AG04450 (cell line): ENCODE measurements at regions not wholly inside any gene's neighbourhood (a gene's known extent, or its start where the extent isn't known, plus 50 kb on each side); places are given as distances from the start of the nearest gene placed in this dataset.

Experiments used
- CTCF ChIA-PET: fragments of 300-600, 350-600 bp; formaldehyde crosslinking; extraction: SDS; loops from one replicate; lab custom pipeline; 2022; ENCODE audit warnings: antibody characterized with exemption, inconsistent platforms; lab: Charles Lee
- POLR2A ChIA-PET: fragments of 350-600 bp; formaldehyde crosslinking; extraction: SDS; loops from one replicate; lab custom pipeline; 2021; ENCODE audit warnings: antibody characterized with exemption, inconsistent platforms; lab: Yijun Ruan, JAX
- DNase-seq: peaks from one replicate; pipeline ENCODE4 v3.0.0-alpha.2; 2011; ENCODE audit warnings: low read depth, low spot score
- H3K27ac ChIP-seq: one replicate; pipeline ENCODE4 v1.5.1; 2012; ENCODE audit warnings: low read depth, low read length, control low read depth
- H3K27me3 ChIP-seq: one replicate; pipeline ENCODE4 v1.6.0; 2012; ENCODE audit warnings: low read length; ENCODE audit not compliant: control insufficient read depth, insufficient read depth
- H3K4me3 ChIP-seq: 2 replicates; pipeline ENCODE4 v1.5.1; 2011; ENCODE audit warnings: mild to moderate bottlenecking, low read depth, low read length, control low read depth
- H3K9me3 ChIP-seq: 2 replicates; pipeline ENCODE4 v1.5.1; 2012; ENCODE audit warnings: low read length; ENCODE audit not compliant: control insufficient read depth, insufficient read depth
- TF ChIP-seq, protein P1 (sequence below): IDR thresholded peaks from 2 replicates; pipeline ENCODE4 v1.5.1; 2011; ENCODE audit warnings: low read depth, low read length, control low read depth, inconsistent platforms

DNA sequence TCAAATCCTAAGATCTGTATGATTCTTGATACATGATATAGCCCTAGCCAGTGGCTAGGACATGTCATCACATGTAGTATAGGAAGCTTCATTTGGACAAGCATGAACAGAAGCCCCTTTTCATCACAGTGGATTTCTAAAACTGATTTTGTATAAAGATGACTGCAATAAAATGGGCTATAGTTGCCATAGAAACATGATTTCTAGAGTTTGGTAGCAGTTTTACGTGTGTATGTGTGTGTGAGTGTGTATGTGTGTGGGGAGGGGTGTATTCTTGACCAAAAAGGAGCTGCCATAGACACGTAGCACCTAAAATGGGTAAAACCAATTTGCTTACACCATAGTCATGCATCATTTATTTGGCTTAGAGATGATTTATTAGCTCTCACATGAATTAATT lies 200.5 kb upstream of the CNR1 start:
- CTCF ChIA-PET: interaction anchor here (0.7 kb wide), 1 partner anchor 481 kb away, joined by 4 read pairs; no protein-coding TSS in a partner anchor
- Histone ChIP-seq H3K27ac (no peak overlapping the region), H3K27me3 (no peaks in the 10 kb centered on the region), H3K4me3 (no peak overlapping the region), H3K9me3 (no peaks in the 10 kb centered on the region)
- TF ChIP-seq, protein P1, sequence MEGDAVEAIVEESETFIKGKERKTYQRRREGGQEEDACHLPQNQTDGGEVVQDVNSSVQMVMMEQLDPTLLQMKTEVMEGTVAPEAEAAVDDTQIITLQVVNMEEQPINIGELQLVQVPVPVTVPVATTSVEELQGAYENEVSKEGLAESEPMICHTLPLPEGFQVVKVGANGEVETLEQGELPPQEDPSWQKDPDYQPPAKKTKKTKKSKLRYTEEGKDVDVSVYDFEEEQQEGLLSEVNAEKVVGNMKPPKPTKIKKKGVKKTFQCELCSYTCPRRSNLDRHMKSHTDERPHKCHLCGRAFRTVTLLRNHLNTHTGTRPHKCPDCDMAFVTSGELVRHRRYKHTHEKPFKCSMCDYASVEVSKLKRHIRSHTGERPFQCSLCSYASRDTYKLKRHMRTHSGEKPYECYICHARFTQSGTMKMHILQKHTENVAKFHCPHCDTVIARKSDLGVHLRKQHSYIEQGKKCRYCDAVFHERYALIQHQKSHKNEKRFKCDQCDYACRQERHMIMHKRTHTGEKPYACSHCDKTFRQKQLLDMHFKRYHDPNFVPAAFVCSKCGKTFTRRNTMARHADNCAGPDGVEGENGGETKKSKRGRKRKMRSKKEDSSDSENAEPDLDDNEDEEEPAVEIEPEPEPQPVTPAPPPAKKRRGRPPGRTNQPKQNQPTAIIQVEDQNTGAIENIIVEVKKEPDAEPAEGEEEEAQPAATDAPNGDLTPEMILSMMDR: no peak
- no peak for DNase-seq
- POLR2A ChIA-PET: no interaction called here

DNA sequence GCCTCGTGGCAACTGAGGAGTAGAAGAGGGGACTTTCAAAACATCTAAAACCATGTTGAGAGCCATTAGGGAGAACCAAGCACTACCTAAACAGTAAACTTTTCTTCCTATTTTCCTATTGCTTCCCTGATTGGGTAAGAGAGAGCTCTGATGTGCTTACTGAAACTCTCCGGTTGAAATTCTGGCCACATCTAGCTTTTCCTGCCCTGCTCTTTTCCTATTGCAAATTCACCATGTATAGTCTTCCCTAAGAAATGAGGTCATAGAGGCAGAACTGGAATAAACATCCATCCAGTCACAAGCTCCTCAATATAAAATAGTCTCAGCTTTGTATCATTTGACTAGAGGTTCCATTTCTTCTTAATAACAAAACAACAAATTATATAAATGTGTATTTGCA lies 199.5 kb upstream of the CNR1 start:
- POLR2A ChIA-PET: no interaction called here
- CTCF ChIA-PET: no interaction called here

DNA sequence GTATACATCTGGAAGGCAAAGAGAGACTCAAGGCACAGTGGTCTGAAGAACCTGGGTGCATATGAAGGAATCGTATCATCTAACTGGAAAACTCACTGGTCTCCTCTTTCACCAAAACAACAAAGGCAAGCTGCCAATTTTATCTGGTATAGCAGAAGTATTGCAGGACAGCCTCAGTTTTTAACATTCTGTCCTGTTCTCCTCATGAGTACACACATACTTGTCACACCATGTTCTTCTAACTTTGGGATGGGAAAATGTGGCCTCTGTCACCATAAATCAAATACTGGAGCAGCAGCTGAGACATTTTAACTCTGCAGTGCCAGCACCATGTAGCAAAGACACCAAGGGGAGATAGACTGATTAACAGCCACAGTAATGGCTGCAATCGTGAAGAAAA lies 199.1 kb upstream of the CNR1 start:
- TF ChIP-seq, protein P1: no peak
- Histone ChIP-seq H3K9me3 (no peaks in the 10 kb centered on the region), H3K4me3 (no peak overlapping the region), H3K27me3 (no peaks in the 10 kb centered on the region), H3K27ac (no peak overlapping the region)
- CTCF ChIA-PET: no interaction called here
- POLR2A ChIA-PET: no interaction called here
- no peak for DNase-seq

More for the DNA sequence above, 199.5 kb upstream of the CNR1 start:
- H3K9me3 ChIP-seq: no peaks in the 10 kb centered on the region
- no peak for DNase-seq
- H3K27ac ChIP-seq: no peak overlapping the region
- no peaks in the 10 kb centered on the region for H3K27me3 ChIP-seq
- TF ChIP-seq, protein P1: no peak
- no peak overlapping the region for H3K4me3 ChIP-seq

DNA sequence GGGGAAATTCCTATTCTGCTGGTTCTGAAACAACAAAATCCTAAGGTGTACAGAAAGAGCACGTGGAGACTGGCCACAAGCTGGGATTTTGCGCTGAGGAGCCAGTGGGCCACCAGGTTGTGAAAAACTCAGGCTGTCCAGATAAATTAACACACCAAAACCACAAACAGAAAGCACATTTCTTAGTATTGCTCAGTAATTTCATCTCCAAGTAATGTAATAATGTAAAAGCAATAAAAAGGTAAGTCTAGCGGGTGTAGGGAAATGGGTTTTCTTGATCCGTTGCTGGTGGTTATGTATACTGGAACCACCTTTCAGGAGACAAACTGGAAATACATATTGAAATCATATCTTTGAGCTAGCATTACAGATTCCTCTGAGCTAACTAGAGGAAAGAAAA lies 195.6 kb upstream of the CNR1 start:
- TF ChIP-seq, protein P1: no peak
- ChIA-PET CTCF (no interaction called here), POLR2A (no interaction called here)
- no peak for DNase-seq
- Histone ChIP-seq H3K27ac (no peak overlapping the region), H3K9me3 (no peaks in the 10 kb centered on the region), H3K4me3 (no peak overlapping the region), H3K27me3 (no peaks in the 10 kb centered on the region)

DNA sequence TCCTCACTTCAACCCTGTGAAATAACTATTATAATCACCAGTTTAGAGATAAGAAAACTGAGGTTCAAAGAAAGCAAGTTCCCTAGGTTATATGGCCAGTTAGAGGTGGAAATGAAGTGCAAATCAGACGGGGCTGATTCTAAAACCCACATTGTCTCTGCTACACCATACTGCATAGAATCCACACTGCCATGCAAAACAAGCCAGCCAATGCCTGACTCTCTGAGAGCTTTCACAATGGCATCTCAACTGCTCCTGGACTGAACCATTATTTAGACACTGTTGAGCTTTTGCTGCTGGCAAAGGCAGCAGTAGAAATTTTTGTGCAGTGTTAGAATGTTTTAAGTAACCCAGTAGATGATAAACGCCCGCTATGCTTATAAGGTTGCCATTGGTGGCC lies 195.2 kb upstream of the CNR1 start:
- DNase-seq: no peak
- H3K27me3 ChIP-seq: no peaks in the 10 kb centered on the region
- ChIA-PET CTCF (no interaction called here), POLR2A (no interaction called here)
- TF ChIP-seq, protein P1: no peak
- no peak overlapping the region for H3K27ac ChIP-seq
- H3K4me3 ChIP-seq: no peak overlapping the region
- H3K9me3 ChIP-seq: no peaks in the 10 kb centered on the region
